Small intestine (tissue), 7 donors: ENCODE measurements at regions not wholly inside any gene's neighbourhood (a gene's known extent, or its start where the extent isn't known, plus 50 kb on each side); places are given as distances from the start of the nearest gene placed in this dataset.

Experiments used
- DNase-seq, 2 donors: peaks; one replicate each; pipeline versions ENCODE4 v3.0.0 to v3.0.0-alpha.2; 2013
- FAIRE-seq: peaks from 2 replicates; lab custom pipeline; 2012; peaks lifted over from hg19 to GRCh38; lab: Jason Lieb, UNC
- H3K27ac ChIP-seq, 3 donors: one replicate each; pipeline ENCODE4 v1.5.1; 2013; ENCODE audit warnings: low read length in 2 of 3, mild to moderate bottlenecking in 2 of 3, control low read depth in 1 of 3, inconsistent platforms in 1 of 3, low read depth in 1 of 3, moderate library complexity in 1 of 3
- H3K27me3 ChIP-seq, 3 donors: one replicate each; pipeline ENCODE4 v1.6.1; 2013; ENCODE audit warnings: low read length in 3 of 3, inconsistent platforms in 1 of 3; ENCODE audit not compliant: control insufficient read depth in 3 of 3, insufficient read depth in 3 of 3
- H3K36me3 ChIP-seq, 3 donors: one replicate each; pipeline ENCODE4 v1.6.1; 2013; ENCODE audit warnings: low read length in 3 of 3, inconsistent platforms in 1 of 3, low read depth in 1 of 3, mild to moderate bottlenecking in 1 of 3, moderate library complexity in 1 of 3; ENCODE audit not compliant: control insufficient read depth in 3 of 3, insufficient read depth in 2 of 3
- H3K4me1 ChIP-seq, 3 donors: one replicate each; pipeline ENCODE4 v1.6.1; 2013; ENCODE audit warnings: low read length in 2 of 3, inconsistent platforms in 1 of 3, low read depth in 1 of 3, mild to moderate bottlenecking in 1 of 3, moderate library complexity in 1 of 3; ENCODE audit not compliant: control insufficient read depth in 3 of 3, insufficient read depth in 2 of 3
- H3K4me3 ChIP-seq, 3 donors: one replicate each; pipeline ENCODE4 v1.5.1; 2013; ENCODE audit warnings: low read length in 3 of 3, control low read depth in 1 of 3, inconsistent platforms in 1 of 3, low read depth in 1 of 3, mild to moderate bottlenecking in 1 of 3, moderate library complexity in 1 of 3
- H3K9me3 ChIP-seq, 2 donors: one replicate each; pipeline ENCODE4 v1.6.1; 2013; ENCODE audit warnings: low read depth in 1 of 2, low read length in 1 of 2; ENCODE audit not compliant: control insufficient read depth in 2 of 2, insufficient read depth in 1 of 2
- WGBS, 3 donors: extraction: QIAGEN DNeasy Blood & Tissue Kit; methylation state at CpG; one replicate each; pipeline ENCODE4 v1.1.7; 2013; 5-methylcytosine and 5-hydroxymethylcytosine counted together
- donor health status: healthy with polysubstance abuse.
- donor health status: control.
- donor health status: control.
- donor health status: Bipolar disorder and iron deficiency.
- donor health status: healthy.

GRCh38 chr6:164928728-164929407 is 380.5 kb downstream of the C6orf118 start:
- no peaks in the 10 kb centered on the region for H3K4me1 ChIP-seq
- FAIRE-seq, result no peak
- DNase-seq, result no peak
- peaks cover 0 to 5% of the 10 kb centered on the region in 2 donors for H3K9me3 ChIP-seq
- WGBS, 3 donors, result 70 to 81% (median 78%) methylated on average over 8 of the region's 8 CpGs
- no peaks in the 10 kb centered on the region for H3K27me3 ChIP-seq
- no peaks in the 10 kb centered on the region for H3K36me3 ChIP-seq
- H3K27ac ChIP-seq, result no peak overlapping the region
- no peak overlapping the region for H3K4me3 ChIP-seq

GRCh38 chr6:164928057-164928727 is 381.2 kb downstream of the C6orf118 start:
- no peak for DNase-seq
- no peaks in the 10 kb centered on the region for H3K27me3 ChIP-seq
- 76 to 80% (median 77%) methylated on average over 17 of the region's 17 CpGs for WGBS, 3 donors
- no peak overlapping the region for H3K27ac ChIP-seq
- no peak overlapping the region for H3K4me3 ChIP-seq
- H3K4me1 ChIP-seq, result no peaks in the 10 kb centered on the region
- no peak for FAIRE-seq
- no peaks in the 10 kb centered on the region for H3K36me3 ChIP-seq
- H3K9me3 ChIP-seq, result peaks cover 0 to 5% of the 10 kb centered on the region in 2 donors

GRCh38 chr6:164927288-164928056 is 381.9 kb downstream of the C6orf118 start:
- H3K4me1 ChIP-seq, result no peaks in the 10 kb centered on the region
- peaks cover 0 to 2% of the 10 kb centered on the region in 2 donors for H3K9me3 ChIP-seq
- H3K27ac ChIP-seq, result no peak overlapping the region
- DNase-seq (peak; percentile 19 to 51), FAIRE-seq (no peak)
- H3K4me3 ChIP-seq, result no peak overlapping the region
- 18 to 19% (median 19%) methylated on average over 17 of the region's 17 CpGs for WGBS, 3 donors
- H3K27me3 ChIP-seq, result no peaks in the 10 kb centered on the region
- no peaks in the 10 kb centered on the region for H3K36me3 ChIP-seq

GRCh38 chr6:164926686-164927085 is 382.7 kb downstream of the C6orf118 start:
- no peaks in the 10 kb centered on the region for H3K36me3 ChIP-seq
- H3K4me3 ChIP-seq, result no peak overlapping the region
- FAIRE-seq (no peak), DNase-seq (no peak)
- WGBS, 3 donors, result 71 to 72% (median 72%) methylated on average over 2 of the region's 2 CpGs
- no peaks in the 10 kb centered on the region for H3K27me3 ChIP-seq
- H3K27ac ChIP-seq, result no peak overlapping the region
- no peaks in the 10 kb centered on the region for H3K4me1 ChIP-seq
- no peaks in the 10 kb centered on the region for H3K9me3 ChIP-seq

- WGBS, 3 donors, result 76 to 91% (median 84%) methylated on average over 5 of the region's 5 CpGs
These were observed 383.5 kb downstream of the C6orf118 start for GRCh38 chr6:164925681-164926530.

GRCh38 chr6:164924674-164925073 is 384.7 kb downstream of the C6orf118 start:
- no peaks in the 10 kb centered on the region for H3K4me1 ChIP-seq
- no peaks in the 10 kb centered on the region for H3K36me3 ChIP-seq
- H3K4me3 ChIP-seq, result no peak overlapping the region
- DNase-seq, result no peak
- no peaks in the 10 kb centered on the region for H3K27me3 ChIP-seq
- H3K27ac ChIP-seq, result no peak overlapping the region
- 47 to 69% (median 61%) methylated on average over 10 of the region's 10 CpGs for WGBS, 3 donors
- no peaks in the 10 kb centered on the region for H3K9me3 ChIP-seq
- FAIRE-seq, result no peak

More at GRCh38 chr6:164925681-164926530, 383.5 kb downstream of the C6orf118 start:
- no peaks in the 10 kb centered on the region for H3K4me1 ChIP-seq
- H3K9me3 ChIP-seq, result no peaks in the 10 kb centered on the region
- no peak for FAIRE-seq
- no peaks in the 10 kb centered on the region for H3K36me3 ChIP-seq
- no peaks in the 10 kb centered on the region for H3K27me3 ChIP-seq
- H3K27ac ChIP-seq, result no peak overlapping the region
- no peak overlapping the region for H3K4me3 ChIP-seq
- no peak for DNase-seq

- no peak overlapping the region for H3K4me3 ChIP-seq
- FAIRE-seq (no peak), DNase-seq (no peak)
- peaks cover 0 to 19% of the 10 kb centered on the region in 2 donors for H3K9me3 ChIP-seq
- H3K27me3 ChIP-seq, result no peaks in the 10 kb centered on the region
- WGBS, 3 donors, result 73 to 92% (median 74%) methylated on average over 1 of the region's 1 CpG
- H3K4me1 ChIP-seq, result no peaks in the 10 kb centered on the region
- no peak overlapping the region for H3K27ac ChIP-seq
- no peaks in the 10 kb centered on the region for H3K36me3 ChIP-seq
These were observed 392.2 kb downstream of the C6orf118 start for GRCh38 chr6:164917211-164917610.

- Histone ChIP-seq H3K9me3 (peaks cover 0 to 19% of the 10 kb centered on the region in 2 donors), H3K4me1 (no peaks in the 10 kb centered on the region), H3K27ac (no peak overlapping the region), H3K27me3 (no peaks in the 10 kb centered on the region), H3K4me3 (no peak overlapping the region), H3K36me3 (no peaks in the 10 kb centered on the region)
- FAIRE-seq, result no peak
- no peak for DNase-seq
- 67 to 74% (median 71%) methylated on average over 3 of the region's 3 CpGs for WGBS, 3 donors
These were observed 393.3 kb downstream of the C6orf118 start for GRCh38 chr6:164916087-164916486.
